Stimulated activated CD4-positive, alpha-beta T cell treated with anti-CD3 and anti-CD28 coated beads, Interleukin-2, amount 100 ng/mL, for 4 hours (primary cell): ENCODE measurements at regions not wholly inside any gene's neighbourhood (a gene's known extent, or its start where the extent isn't known, plus 50 kb on each side); places are given as distances from the start of the nearest gene placed in this dataset.

ENCODE experiments used
- DNase-seq: peaks from one replicate; pipeline ENCODE4 v3.0.0-alpha.2; 2020; ENCODE audit warnings: low read depth

DNA sequence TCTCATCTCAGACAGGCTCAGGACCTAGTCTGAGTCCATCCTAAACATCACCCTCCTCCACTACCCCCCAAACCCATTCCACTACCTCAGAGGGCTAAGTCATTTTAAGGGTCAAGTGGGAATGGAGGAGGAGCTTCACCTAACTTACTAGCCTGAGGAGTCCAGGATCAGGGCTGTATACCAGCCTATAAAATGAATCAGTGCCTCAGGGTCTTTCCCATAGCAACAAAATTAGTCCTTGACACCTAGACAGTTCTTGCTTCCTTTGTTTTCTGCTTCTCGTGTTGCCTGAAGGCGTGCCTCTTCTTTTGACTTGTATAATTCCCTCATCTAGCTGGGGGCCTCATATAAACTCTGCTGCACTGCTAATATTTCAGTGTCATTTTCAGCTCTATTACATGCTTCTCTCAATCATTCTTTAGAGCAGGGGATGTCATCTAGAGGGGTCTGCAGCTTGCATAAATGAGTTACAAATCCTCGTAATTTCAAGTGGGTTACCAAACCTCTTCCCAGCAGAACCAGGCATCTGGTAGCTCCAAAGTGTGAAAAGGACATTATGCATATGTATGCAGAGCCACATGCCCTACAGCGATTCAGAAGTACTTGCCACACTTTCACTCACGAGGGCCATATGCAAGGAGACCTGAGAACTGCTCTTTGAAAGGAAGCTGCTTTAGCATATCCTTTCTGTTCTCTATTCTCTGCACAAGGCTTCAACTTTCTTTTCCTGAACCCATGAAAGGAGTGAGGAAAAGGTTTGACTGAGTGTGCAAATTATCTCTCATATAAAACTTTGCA is 311.7 kb upstream of the SEMA6D start:
- DNase-seq, result no peak

DNA sequence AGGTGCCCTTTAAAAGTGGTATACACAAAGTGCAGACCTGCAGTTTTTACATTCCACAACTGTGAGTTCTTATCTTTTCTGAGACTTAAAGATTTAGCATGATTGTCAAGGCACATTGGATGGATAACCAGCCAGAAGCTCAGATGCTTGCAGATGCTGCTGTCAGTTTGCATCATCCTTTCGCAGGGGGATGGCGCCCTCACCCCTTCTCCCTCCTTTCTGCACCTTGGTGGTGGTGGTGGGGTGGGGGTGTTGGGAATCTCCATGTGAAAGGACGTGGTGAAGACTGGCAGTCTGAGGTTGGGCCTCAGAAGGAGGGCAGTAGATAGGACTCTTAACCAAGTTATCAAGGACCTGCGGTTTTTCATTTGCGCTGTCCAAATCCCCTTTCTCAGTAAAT is 309.6 kb upstream of the SEMA6D start:
- DNase-seq, result no peak

DNA sequence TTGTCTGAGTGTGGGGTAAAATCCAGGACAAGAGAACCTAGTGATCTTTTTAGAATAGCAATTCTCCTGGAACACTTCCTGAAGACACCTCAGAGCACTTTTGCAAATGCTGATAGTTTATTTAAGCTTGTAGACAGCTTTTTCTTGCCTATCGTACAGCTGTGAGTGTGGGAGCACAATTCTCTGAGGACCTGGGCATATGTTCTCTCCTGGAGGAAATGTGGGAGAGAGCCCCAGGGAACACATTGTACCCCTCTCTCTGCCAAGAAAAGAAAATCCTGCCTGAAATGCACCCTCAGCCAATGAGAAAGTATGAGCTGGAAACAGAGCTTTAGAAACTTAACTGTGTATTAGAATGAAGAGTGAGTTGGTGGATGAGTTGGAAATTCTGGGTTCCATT is 308.3 kb upstream of the SEMA6D start:
- DNase-seq, result no peak

DNA sequence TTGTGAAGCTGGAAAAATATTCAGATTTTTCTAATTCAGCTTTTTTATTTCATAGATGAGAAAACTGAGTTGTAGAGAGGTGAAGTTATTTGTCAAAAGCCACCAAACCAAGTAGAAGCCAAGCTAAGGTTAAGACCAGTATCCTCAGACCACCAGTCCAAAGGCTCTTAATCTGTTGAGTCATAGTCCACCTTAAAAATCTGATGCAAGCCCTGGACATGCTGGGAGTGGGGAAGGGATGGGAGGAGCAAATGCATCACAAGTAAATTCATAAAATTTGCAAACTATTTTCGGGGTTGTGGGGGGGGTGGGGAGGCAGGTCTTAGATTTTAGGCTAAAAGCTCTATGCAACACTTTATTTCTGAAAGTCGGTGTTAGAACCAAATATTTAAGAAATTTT is 307.7 kb upstream of the SEMA6D start:
- DNase-seq, result no peak

DNA sequence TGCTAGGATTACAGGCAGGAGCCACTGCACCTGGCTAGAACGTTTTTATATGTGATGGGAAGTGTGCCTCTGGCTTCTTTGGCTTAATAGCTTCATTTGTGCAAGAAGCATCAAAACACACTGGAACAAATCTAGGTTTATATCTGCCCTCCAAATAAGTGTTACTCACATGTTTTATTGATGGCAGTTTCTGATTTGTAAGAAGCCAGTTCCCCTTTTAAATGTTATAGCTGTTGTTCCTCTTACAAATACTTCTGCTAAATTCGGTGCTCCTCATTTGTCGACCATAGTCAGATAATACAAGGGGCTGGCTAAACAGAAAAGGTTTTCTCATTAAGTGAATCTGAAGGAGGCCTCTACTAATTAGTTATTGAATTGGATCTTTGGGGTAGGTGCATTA is 307.1 kb upstream of the SEMA6D start:
- no peak for DNase-seq

DNA sequence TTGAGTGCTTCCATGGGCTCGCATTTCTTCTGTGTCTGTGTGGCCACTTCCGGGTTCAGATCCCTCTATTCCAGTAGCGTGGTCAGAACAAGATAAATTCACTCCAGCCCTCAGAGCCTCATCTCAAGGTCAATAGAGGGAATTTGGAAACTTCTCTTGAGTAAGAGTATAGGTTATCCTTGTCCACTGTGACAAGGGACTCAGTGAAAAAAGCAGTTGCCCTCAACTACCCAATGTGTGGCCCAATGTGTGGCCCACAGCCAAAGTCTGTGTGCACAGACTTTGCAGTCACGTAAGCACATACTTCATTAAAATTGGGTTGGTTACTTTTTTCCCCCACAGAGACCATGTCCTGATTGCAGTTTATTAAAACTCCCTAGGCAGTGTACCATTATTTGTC is 305.6 kb upstream of the SEMA6D start:
- DNase-seq, result no peak

DNA sequence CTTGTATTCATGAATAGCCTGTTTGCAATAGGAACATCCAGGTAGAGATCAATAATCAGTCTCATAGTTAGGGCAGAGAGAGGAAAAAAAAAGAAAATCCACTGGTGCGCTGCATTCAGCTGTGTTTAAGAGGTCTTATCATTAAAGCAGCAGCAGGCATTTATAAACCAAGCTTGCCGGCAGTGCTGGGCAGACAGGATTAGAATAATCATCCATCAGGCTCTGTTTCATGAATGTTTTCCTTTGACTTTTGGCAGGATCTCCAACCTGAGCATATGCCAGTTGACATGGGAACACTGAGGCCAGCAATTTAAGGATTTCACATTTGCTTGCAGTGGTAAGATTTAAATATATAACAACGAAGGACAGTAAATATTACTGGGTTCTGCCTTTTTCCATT is 305.2 kb upstream of the SEMA6D start:
- no peak for DNase-seq

DNA sequence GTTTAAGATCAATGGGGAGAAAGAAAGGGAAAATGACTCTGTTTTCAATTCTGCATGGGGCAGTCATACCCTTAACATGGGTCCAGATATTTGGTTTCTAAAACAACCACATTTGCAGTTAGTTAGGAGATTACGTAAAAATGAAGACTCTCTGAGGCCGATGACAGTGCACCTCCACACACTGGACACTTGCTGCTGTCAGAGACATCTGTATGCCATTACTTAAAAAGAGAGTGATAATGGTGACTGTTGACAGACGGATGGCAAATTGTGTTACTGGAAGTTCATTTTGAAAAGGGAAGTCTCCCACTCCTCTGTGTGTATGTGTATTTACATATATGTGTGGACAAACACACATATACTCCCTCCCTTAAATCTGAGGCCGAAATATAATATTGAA is 304.5 kb upstream of the SEMA6D start:
- no peak for DNase-seq

DNA sequence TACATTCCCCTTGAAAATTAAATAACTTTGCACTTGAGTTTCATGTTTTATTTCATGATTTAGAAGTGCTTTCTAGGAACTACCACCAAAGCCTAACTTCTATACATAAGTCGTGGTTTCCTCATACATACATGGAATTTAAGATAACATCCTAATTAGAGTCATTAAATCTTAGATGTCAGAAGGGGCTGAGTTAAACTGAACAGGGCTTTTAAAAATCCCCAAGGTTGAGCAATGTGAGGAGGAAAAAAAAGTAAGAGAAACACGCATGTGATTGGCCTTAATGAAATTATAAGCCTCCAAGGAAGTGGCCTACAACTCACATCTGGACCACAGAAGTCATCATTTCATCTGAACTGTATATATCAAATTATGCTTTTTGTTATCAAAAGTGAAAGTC is 303.1 kb upstream of the SEMA6D start:
- no peak for DNase-seq

DNA sequence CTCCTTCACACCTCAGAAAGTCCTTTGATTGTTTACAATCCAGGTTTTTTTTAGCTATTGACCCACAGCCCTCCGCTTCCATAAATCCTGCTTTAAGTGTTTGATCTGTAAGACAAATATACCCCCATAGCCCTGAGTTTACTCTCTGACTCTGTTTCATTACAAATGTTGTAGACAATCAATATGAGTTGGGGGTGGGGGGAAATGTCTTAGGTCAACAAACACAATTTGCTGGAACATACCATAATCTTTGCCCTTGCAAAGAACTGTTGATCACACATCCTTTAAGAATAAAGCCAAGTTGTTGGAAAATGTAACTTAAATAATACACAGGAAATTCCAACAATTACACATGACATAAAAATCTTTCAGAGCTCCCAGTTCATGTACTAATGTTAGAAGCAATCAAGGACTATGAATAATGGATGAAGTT is 301.8 kb upstream of the SEMA6D start:
- DNase-seq, result no peak

DNA sequence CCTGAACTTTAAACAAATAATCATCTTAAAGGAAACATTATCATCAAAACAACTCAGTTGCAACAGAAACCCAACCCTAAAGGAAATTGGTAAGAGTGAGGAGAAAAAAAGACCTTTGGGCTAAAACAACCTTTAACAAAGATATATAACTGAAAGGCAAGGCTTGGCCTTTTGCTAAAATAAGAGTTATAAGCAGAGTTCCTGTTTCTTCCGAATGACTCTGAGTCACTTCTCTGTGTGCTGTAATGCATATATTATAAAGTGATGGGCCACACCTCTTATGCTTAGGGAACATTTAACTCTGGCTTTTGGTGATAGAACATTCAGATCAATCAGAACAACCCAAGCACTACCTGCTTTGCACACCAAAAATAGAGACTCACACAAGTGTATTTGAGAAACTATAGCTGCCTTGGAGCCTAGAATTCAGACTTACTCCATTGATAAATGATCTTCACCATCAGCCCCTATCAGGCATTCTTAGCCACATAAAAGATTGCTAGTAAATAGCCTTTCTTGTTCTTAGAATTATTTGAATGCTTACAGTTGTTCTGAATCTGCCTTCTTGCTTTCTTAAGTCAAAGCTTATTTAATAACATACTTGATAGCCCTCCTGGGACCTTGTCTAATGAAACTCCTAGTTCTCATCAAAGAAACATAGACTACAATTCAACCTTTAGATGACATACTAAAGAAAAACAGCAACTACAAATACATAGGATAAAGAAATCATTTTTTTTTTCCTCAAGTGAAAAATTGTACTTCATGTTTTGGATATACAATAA is 294.2 kb upstream of the SEMA6D start:
- DNase-seq, result no peak

DNA sequence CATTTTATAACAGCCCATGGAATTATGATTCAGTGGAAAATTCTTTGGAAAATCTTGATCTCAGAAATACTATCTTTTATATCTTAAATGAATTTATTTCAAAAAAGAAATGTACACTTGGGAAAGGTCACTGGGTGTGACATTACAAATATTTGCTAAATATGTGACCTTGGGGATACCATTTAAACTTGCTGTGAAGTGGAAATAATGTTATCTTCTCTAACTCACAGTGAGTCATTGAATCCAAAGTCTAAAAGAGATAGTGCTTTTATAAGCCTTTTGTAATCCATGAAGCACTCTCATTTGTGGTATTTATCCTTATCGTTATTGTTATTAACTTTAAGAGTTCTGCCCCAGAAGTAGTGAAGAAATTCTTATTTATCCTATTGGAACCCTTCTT is 289.8 kb upstream of the SEMA6D start:
- DNase-seq, result no peak

DNA sequence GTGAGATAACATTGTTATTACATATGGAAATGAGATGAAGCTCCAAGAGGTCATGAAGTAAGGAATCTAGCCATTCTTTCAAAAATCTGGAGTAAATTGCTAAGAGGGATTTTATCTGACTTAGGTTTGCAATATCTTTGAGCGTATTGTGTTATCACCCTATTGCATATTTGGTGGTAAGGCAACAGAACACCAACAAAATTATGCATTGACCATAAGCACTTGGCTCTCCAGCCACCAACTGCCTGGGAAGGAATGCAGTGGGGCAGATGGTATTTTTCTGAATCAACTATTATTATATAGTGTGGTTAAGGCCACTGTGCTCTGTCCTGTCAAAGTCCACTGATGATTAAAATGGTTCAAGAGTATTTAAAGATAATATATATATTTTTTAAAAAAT is 287.9 kb upstream of the SEMA6D start:
- no peak for DNase-seq

DNA sequence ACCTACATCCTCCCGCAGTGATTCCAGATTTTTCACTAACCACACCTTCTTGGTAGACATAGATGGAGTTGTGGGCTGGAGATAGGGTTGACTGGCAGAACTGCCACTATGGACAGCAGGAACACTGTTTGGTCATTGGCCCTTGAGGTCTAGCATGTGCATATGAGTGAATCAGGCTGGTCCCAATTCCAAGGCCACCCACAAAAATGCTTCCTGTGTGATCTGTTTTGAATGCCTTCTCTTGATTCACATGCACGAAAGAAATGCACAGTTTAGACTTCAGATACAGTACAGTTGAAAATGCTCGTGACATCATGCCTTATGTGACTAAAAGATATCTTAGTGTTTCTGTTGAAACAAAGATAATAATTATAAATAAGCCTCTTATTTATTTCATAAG is 285.8 kb upstream of the SEMA6D start:
- DNase-seq, result no peak

DNA sequence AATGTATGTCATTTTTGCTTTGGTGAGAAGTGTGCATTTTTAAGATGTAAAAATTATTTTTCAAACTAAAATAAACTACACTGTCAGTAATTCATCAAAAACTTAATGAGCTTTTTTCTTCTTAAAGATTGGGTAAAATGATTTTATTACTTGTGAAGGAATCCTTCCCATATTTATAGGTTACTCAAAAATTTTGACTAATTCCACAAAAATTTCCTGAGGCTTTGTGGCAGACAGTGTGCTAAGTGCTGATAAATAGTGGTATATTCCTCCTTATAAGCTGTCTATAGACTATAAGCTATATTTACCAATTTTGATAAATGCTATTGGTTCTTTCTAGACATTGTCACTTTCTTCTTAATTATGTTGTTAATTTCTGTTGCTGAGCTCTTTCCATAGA is 284.5 kb upstream of the SEMA6D start:
- no peak for DNase-seq

DNA sequence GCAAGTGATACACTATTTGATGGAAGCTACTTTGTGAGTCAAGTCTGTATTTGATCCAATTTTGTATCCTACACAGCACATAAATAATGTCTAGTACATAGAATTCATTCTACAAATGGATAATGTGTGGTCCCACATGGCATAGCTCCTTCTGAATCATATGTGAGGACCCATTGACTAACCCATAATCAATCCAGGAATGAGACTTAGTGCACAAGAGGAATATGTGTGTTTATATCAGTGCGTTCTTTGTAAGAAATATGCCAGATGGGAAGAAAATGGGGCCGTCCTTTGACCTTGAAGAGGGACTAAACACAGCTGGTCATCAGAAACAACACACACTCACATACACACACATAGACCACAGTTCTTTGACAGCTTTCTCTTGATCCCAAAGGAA is 282.7 kb upstream of the SEMA6D start:
- DNase-seq, result no peak

DNA sequence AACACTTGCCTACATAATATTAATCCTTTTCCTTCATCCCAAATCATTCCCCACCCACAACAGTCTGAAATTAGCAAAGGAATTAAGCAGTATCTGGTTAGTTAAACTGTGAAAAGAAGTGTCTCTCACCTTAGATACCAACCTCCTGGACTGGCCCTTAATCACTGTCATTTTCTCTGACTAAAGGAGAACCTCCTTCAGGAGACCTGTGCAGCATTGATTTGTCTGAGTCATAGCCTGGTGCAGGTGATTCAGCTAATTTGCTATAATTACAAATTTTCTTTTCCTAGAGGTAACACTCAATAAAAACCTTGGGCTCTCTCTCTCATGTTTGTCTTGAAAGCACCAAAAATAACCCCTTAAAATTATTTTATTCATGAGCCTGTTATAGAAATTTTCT is 279.8 kb upstream of the SEMA6D start:
- DNase-seq, result no peak

DNA sequence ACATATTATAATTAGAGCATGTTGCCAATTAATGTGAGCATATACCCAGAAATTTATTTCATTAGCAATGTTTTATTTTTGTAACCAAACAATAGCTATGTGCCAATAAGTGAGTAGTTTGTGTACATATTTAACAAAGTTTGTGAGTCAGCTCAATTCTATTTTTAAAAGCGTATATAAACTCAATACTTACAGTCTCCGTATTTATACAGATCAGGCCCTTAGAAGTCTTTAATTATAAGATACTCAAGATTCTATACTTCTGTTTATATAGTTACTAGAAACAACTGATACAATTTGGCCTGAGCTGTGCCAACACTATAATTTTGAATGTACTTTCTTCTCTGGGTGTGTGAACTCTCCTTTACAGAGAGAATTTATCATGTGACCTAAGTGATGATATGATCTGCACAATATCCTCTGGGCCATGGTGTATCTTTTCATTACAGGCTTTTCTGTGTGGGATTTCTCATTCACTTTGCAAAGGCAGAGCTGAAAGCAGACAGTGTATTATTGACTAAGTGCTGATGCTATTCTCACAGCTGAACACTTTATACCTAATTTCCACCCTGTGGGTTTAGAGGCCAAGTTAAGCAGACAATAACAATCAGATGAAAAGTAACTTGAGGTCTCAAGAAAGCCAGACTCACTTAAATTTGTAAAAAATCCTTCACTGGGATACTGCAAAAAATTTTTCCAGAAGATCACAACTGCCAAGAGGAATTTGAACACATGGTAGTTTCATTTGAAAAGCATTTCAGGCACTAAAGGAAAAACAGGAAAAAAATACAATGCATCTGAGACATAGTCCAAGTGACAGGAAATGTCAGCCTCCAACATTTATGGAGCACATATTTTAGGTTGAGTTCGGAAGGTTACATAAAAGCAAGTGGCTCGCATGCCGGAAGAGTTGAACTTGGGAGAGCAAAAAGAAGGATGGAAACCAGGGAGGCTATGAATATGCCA is 277.9 kb upstream of the SEMA6D start:
- no peak for DNase-seq

DNA sequence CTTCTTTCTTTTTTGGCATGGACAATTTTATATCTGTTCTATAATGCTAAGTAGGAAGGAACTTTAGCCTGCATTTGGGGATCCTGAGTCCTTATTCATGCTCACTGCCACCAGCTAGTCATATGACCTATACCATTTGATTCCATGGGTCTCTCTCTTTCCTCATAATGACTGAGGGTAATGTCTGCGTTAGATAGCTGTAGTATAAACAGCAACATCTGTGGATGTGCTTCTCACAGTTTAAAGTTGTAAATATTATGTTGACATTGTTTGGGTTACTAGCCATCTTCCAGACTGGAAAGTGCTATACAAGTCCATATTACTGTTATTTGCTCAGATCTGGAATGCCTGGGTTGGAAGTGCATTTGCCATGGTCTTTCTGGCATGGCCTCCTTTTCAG is 274.9 kb upstream of the SEMA6D start:
- no peak for DNase-seq

DNA sequence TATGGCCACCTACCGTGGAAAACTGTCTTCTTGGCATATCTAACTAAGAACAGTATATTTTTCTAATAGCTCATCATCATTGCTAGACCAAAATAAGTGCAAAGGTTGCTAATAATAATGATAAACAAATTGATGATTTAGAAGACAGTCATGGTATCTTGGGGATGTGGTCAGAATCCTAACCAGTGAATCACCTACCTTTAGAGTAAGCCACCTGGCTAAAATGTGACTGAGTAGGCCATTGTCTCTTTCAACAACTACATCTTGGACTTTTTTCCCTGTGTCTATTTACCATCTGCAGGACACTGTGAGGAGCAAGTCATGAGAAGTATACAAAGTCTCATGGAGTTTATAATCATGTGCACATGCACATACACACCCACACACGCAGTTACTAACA is 273.5 kb upstream of the SEMA6D start:
- no peak for DNase-seq

DNA sequence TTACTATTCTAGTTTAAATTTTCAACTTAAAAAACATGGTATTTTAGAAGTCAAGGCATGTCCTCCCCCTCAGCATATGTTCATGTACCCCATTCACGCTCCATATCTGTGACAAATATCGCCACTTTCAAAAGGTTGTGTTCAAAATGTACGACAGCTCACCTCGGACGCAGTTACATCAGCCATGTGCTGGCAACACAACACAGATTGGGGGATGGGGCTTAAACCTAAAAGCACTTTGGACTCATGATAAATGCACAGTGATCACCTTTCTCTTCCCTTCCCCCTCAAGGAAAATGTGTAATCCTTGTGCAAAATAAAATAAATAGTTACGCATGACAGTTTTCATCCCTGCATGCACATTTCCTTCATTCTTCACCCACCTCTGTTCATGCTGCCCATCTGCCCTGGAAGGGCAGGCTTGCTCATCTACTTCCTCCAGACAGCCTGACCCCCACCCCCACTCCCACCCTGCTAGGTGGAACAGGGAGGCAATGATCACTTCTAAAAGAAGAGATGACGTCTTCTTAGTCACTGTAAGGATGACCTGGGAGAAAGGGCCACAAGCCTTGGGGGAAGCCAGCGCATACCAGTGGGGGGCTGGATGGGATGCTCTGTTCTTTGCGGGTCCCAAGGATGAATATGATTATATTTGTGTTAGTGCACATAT is 271.4 kb upstream of the SEMA6D start:
- no peak for DNase-seq
